Esophagus squamous epithelium (tissue), 4 donors: ENCODE measurements at regions not wholly inside any gene's neighbourhood (a gene's known extent, or its start where the extent isn't known, plus 50 kb on each side); places are given as distances from the start of the nearest gene placed in this dataset.

Experiments
- POLR2A ChIP-seq, 4 donors: fragments of 450-650 bp; IDR thresholded peaks; one replicate each; pipeline ENCODE4 v1.6.1; 2017; ENCODE audit warnings: antibody characterized with exemption in 4 of 4, mild to moderate bottlenecking in 4 of 4, moderate library complexity in 3 of 4
- TF ChIP-seq, protein P1 (sequence below), 6 experiments: fragments of 450-650 bp in 4 of 6; fragments of 200-600 bp in 2 of 6; sonication (generic) in 2 of 6; IDR thresholded peaks; one replicate each; pipeline ENCODE4 v1.5.1; 2016 to 2019; ENCODE audit warnings: antibody characterized with exemption in 6 of 6, mild to moderate bottlenecking in 4 of 6, moderate library complexity in 4 of 6

DNA sequence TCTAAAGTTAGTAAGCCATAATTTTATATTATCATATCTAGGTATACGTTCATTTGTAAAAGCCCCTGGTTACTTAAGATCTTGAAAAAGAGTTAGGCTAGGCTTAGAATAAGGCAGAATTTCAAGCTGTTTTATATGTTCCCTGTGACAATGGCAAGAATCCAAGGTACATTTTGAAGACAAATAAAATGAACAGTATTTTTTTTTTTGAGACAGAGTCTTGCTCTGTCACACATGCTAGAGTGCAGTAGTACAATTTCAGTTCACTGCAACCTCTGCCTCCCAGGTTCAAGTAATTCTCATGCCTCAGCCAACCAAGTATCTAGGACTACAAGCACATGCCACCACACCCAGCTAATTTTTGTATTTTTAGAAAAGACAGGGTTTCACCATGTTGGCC lies 139.2 kb downstream of the DUSP6 start:
- TF ChIP-seq, protein P1, sequence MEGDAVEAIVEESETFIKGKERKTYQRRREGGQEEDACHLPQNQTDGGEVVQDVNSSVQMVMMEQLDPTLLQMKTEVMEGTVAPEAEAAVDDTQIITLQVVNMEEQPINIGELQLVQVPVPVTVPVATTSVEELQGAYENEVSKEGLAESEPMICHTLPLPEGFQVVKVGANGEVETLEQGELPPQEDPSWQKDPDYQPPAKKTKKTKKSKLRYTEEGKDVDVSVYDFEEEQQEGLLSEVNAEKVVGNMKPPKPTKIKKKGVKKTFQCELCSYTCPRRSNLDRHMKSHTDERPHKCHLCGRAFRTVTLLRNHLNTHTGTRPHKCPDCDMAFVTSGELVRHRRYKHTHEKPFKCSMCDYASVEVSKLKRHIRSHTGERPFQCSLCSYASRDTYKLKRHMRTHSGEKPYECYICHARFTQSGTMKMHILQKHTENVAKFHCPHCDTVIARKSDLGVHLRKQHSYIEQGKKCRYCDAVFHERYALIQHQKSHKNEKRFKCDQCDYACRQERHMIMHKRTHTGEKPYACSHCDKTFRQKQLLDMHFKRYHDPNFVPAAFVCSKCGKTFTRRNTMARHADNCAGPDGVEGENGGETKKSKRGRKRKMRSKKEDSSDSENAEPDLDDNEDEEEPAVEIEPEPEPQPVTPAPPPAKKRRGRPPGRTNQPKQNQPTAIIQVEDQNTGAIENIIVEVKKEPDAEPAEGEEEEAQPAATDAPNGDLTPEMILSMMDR (IDR thresholded peaks at IDR 0.05) = no peak
- TF ChIP-seq POLR2A (IDR thresholded peaks at IDR 0.05) = no peak
